ENCODE measurements at regions not wholly inside any gene's neighbourhood (a gene's known extent, or its start where the extent isn't known, plus 50 kb on each side); places are given as distances from the start of the nearest gene placed in this dataset.

GRCh38 chr2:216956820-216957493 lies 97.1 kb upstream of the TNP1 start:
- TF ChIP-seq POLR2AphosphoS5 (IDR thresholded peaks at IDR 0.05) (no peak), POLR2A (IDR thresholded peaks at IDR 0.05) (no peak)
- TF ChIP-seq, protein P1, sequence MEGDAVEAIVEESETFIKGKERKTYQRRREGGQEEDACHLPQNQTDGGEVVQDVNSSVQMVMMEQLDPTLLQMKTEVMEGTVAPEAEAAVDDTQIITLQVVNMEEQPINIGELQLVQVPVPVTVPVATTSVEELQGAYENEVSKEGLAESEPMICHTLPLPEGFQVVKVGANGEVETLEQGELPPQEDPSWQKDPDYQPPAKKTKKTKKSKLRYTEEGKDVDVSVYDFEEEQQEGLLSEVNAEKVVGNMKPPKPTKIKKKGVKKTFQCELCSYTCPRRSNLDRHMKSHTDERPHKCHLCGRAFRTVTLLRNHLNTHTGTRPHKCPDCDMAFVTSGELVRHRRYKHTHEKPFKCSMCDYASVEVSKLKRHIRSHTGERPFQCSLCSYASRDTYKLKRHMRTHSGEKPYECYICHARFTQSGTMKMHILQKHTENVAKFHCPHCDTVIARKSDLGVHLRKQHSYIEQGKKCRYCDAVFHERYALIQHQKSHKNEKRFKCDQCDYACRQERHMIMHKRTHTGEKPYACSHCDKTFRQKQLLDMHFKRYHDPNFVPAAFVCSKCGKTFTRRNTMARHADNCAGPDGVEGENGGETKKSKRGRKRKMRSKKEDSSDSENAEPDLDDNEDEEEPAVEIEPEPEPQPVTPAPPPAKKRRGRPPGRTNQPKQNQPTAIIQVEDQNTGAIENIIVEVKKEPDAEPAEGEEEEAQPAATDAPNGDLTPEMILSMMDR (IDR thresholded peaks at IDR 0.05) = no peak
